GM12878 (cell line): ENCODE measurements at regions not wholly inside any gene's neighbourhood (a gene's known extent, or its start where the extent isn't known, plus 50 kb on each side); places are given as distances from the start of the nearest gene placed in this dataset.

Source experiments
- ATAC-seq: fragments of 200-7000 bp; cut with Tn5 transposase; 3 replicates; pipeline ENCODE4 v1.9.1; 2020; ENCODE audit warnings: mild to moderate bottlenecking, moderate library complexity
- BruUV-seq: library from RNA; stranded (reverse); fragments of 400-500 nt; replicated peaks from 2 replicates; lab custom pipeline; 2021; lab: Mats Ljungman, UMichigan
- CTCF ChIA-PET: fragments of 300-600 bp; sonication (Branson Sonifier 250); formaldehyde crosslinking; extraction: SDS; loops from one replicate; lab custom pipeline; 2021; ENCODE audit warnings: inconsistent platforms; lab: Yijun Ruan, JAX
- POLR2A ChIA-PET: fragments of 350-600 bp; formaldehyde crosslinking; extraction: SDS; loops from one replicate; lab custom pipeline; 2021; ENCODE audit warnings: inconsistent platforms; lab: Charles Lee
- RAD21 ChIA-PET: fragments of 300-600 bp; sonication (Branson Sonifier 250); formaldehyde crosslinking; loops from one replicate; lab custom pipeline; 2023; ENCODE audit warnings: antibody characterized with exemption; ENCODE audit not compliant: unreplicated experiment; lab: Charles Lee
- SMC1A ChIA-PET: fragments of 300-600 bp; sonication (Branson Sonifier 250); formaldehyde crosslinking; loops from one replicate; lab custom pipeline; 2023; ENCODE audit not compliant: unreplicated experiment, uncharacterized antibody; lab: Charles Lee
- DNase-seq: peaks from one replicate; pipeline ENCODE4 v3.0.0-alpha.2; 2011; ENCODE audit warnings: low read depth, low spot score
- FAIRE-seq: peaks from 3 replicates; lab custom pipeline; 2011; peaks lifted over from hg19 to GRCh38; lab: Jason Lieb, UNC
- H2AFZ ChIP-seq: 2 replicates; pipeline ENCODE4 v1.6.0; 2011; ENCODE audit warnings: low read depth, low read length, control low read depth; ENCODE audit not compliant: control insufficient read depth
- H3K27ac ChIP-seq: 2 replicates; pipeline ENCODE4 v1.5.1; 2011; ENCODE audit warnings: control low read depth; ENCODE audit not compliant: control insufficient read depth, insufficient read depth
- H3K27me3 ChIP-seq, 2 experiments: replicated peaks in 1 of 2; 2 replicates each; pipeline versions ENCODE4 v1.6.0 to v1.6.1; 2011; ENCODE audit warnings: low read length in 1 of 2; ENCODE audit not compliant: control insufficient read depth in 2 of 2, insufficient read depth in 2 of 2
- H3K36me3 ChIP-seq, 2 experiments: 2 replicates each; pipeline ENCODE4 v1.5.1; 2011; ENCODE audit warnings: low read length in 1 of 2; ENCODE audit not compliant: control insufficient read depth in 2 of 2, insufficient read depth in 2 of 2
- H3K4me1 ChIP-seq: 2 replicates; pipeline ENCODE4 v1.6.1; 2011; ENCODE audit warnings: mild to moderate bottlenecking, low read length, moderate library complexity, mixed read lengths; ENCODE audit not compliant: control insufficient read depth, insufficient read depth
- H3K4me2 ChIP-seq: 2 replicates; pipeline ENCODE4 v1.6.0; 2011; ENCODE audit warnings: control low read depth; ENCODE audit not compliant: control insufficient read depth, insufficient read depth
- H3K4me3 ChIP-seq: fragments of 200-600 bp; sonication (generic); 2 replicates; pipeline ENCODE4 v1.5.1; 2016
- H3K79me2 ChIP-seq: 2 replicates; pipeline ENCODE4 v1.6.0; 2011; ENCODE audit warnings: low read length; ENCODE audit not compliant: control insufficient read depth, insufficient read depth
- H3K9ac ChIP-seq: 2 replicates; pipeline ENCODE4 v1.8.0; 2011; ENCODE audit warnings: low read length, control low read depth, mixed read lengths; ENCODE audit not compliant: control insufficient read depth, insufficient read depth
- H3K9me3 ChIP-seq: replicated peaks from 3 replicates; pipeline ENCODE4 v1.5.1; 2011; ENCODE audit warnings: mild to moderate bottlenecking, low read length; ENCODE audit not compliant: control insufficient read depth, insufficient read depth
- H4K20me1 ChIP-seq: 2 replicates; pipeline ENCODE4 v1.6.0; 2011; ENCODE audit not compliant: control insufficient read depth, insufficient read depth
- MYB ChIP-seq: fragments of 150-350 bp; IDR thresholded peaks from 2 replicates; pipeline ENCODE4 v1.6.1; 2014; ENCODE audit warnings: mild to moderate bottlenecking, low read depth, low read length, borderline replicate concordance
- MYC ChIP-seq: IDR thresholded peaks from 2 replicates; pipeline ENCODE4 v1.6.1; 2011; ENCODE audit warnings: mild to moderate bottlenecking, low read length, moderate library complexity, inconsistent platforms; ENCODE audit not compliant: insufficient read depth, insufficient replicate concordance, insufficient read length, severe bottlenecking
- STAT1 ChIP-seq: fragments of 450-650 bp; conservative IDR thresholded peaks from 2 replicates; pipeline ENCODE4 v1.6.1; 2014; ENCODE audit warnings: antibody characterized with exemption, mild to moderate bottlenecking
- STAT3 ChIP-seq: IDR thresholded peaks from 2 replicates; pipeline ENCODE4 v1.6.1; 2011; ENCODE audit warnings: low read depth, low read length, improper control_type of control experiment
- WGBS: methylation state at CpG from one replicate; pipeline ENCODE4 v1.1.6; 2016; ENCODE audit warnings: low lambda C conversion rate; ENCODE audit not compliant: insufficient replicate concordance, insufficient coverage; ENCODE audit errors: missing lambda C conversion rate; 5-methylcytosine and 5-hydroxymethylcytosine counted together
- in situ Hi-C: fragments of 300-500 bp; cut with MboI; formaldehyde crosslinking; loops from 9 replicates; pipeline ENCODE4 v1.14.3; 2018; ENCODE audit warnings: mixed read lengths
- intact Hi-C: fragments of 100-400 bp; cut with micrococcal nuclease; formaldehyde crosslinking; loops from one replicate; pipeline ENCODE4 v1.14.2; 2022; ENCODE audit not compliant: unreplicated experiment

DNA sequence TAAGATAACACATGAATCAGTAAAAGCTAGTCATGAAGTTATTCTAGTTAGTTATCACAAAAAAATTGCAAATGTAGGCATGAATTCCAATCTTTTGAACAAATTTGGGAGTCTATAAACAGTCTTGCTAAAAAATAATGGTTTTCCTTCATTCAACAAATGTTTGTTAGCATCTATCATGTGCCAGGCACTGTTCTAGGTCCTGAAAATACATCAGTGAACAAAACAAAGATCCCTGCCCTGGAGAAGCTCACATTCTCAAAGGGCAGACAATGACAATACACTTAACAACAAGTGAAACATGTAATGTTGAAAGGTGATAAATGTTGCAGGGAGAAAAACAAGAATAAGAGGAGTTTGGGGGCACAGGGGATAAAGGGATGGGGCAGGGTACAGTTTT lies 86.9 kb downstream of the OTX2 start:
- ATAC-seq, result no peak
- no peaks in the 10 kb centered on the region for H4K20me1 ChIP-seq
- BruUV-seq, result no TSS peak

DNA sequence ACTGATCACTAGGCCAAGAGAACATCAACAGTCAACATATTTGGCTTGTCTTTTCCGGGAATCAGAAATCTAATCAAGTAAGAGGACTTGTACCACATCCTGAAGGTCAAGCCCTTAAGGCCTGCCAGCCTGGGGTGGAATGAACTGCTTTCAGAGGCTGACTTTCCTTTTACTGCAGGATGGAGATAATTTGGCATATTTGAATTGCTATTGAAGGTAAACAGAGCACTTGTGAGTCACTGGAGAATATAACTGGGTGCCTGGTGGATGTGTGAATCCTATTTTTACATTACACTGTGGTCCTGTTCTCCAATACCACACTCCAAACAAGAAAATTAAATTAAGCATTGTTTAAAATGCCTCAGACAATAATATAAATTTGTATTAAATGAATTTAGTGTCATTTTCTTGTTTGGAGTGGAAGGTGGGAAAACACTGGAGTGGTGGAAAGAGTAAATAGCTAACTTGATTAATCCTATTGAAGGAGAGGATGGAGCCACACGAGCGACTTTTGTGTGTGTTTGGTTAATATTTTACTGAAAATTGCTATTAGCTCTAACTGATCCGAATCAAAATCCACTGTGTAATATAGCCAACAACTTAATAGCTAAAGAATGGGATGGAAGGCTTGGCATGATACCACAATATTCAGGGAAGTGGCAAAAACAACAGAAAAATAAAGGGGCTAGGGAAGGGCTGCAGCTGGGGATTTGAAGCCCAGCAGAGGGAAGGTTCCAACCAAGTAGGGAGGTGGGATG lies 89.4 kb downstream of the OTX2 start:
- H3K9me3 ChIP-seq, result no peaks in the 10 kb centered on the region
- no peak for DNase-seq
- H3K79me2 ChIP-seq, result no peaks in the 10 kb centered on the region
- WGBS, result 3% methylated on average over 4 of the region's 4 CpGs
- RAD21 ChIA-PET, result no interaction called here
- H4K20me1 ChIP-seq, result no peaks in the 10 kb centered on the region
- no TSS peak for BruUV-seq
- ATAC-seq, result no peak
- no peak overlapping the region for H3K27ac ChIP-seq
- intact Hi-C loops, result no loop called here
- H3K9ac ChIP-seq, result no peak overlapping the region
- no peak for TF ChIP-seq MYC
- TF ChIP-seq STAT3, result no peak
- TF ChIP-seq, all 136 proteins: peak for 0
- FAIRE-seq, result no peak
- H3K4me3 ChIP-seq, result no peak overlapping the region
- ChIA-PET POLR2A (no interaction called here), SMC1A (interaction anchor here (0.6 kb wide), 2 partner anchors 31 to 61 kb away, joined by 3 read pairs; no protein-coding TSS in a partner anchor), CTCF (no interaction called here)
- in situ Hi-C loops, result no loop called here
- no peaks in the 10 kb centered on the region for H3K36me3 ChIP-seq
- no peak overlapping the region for H3K4me2 ChIP-seq
- no peaks in the 10 kb centered on the region for H3K27me3 ChIP-seq
- H3K4me1 ChIP-seq, result no peaks in the 10 kb centered on the region
- H2AFZ ChIP-seq, result no peak overlapping the region

More for the DNA sequence above, 86.9 kb downstream of the OTX2 start:
- in situ Hi-C loops (no loop called here), intact Hi-C loops (no loop called here)
- ChIA-PET CTCF (no interaction called here), SMC1A (no interaction called here), POLR2A (no interaction called here), RAD21 (no interaction called here)
- no peak overlapping the region for H3K27ac ChIP-seq
- no peak overlapping the region for H3K4me2 ChIP-seq
- no peak overlapping the region for H2AFZ ChIP-seq
- H3K9me3 ChIP-seq, result no peaks in the 10 kb centered on the region
- H3K79me2 ChIP-seq, result no peaks in the 10 kb centered on the region
- DNase-seq (no peak), FAIRE-seq (no peak)
- no peak for TF ChIP-seq STAT1
- TF ChIP-seq MYB, result no peak
- no peak overlapping the region for H3K9ac ChIP-seq
- no peaks in the 10 kb centered on the region for H3K27me3 ChIP-seq
- H3K4me1 ChIP-seq, result no peaks in the 10 kb centered on the region
- H3K36me3 ChIP-seq, result no peaks in the 10 kb centered on the region
- H3K4me3 ChIP-seq, result no peak overlapping the region
